ENCODE measurements at regions not wholly inside any gene's neighbourhood (a gene's known extent, or its start where the extent isn't known, plus 50 kb on each side); places are given as distances from the start of the nearest gene placed in this dataset.

DNA sequence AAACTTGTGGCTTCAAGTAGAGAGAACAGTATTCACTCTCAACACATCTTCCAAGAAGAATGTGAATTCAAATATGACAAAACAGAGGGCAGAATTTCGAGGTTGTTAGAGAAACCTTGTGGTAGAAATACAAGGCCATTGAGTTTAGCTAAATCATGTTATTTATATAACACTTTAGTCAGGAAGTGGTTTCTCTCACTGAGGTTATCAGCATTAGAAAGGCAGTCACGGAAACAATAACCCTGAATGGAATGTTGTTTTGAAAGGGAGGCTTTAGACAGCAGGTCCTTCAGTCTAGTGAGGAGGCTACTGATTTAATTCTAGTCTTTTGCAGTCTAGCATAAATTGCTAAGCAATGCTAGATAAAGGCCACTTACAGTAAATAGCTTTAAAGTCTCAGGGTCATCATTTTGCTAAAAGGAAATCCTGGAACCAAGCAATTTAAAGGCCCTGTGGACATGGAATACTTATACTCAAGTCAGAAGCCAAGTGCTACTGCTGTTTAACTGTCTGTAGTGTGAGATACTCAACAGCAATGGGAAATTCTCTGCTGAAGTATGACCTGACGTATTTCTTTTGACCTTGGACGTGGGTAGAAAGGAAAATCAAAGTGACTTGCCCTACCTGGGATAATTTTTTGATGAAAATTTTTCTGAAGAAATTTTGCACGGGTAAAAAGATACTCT is 89.0 kb upstream of the CHODL start:
- Histone ChIP-seq H3K4me3 (ENCODE audit: low read depth, low read length) (0 out of 2 replicates have a peak overlapping the region, but pooled peaks have one; percentile 27), H3K36me3 (ENCODE audit: control insufficient read depth, insufficient read depth, low read length) (no peaks in the 10 kb centered on the region), H3K9ac (ENCODE audit: low read length) (no peak overlapping the region), H3K27ac (ENCODE audit: low read depth, low read length) (peak overlapping the region; percentile 88), H3K9me3 (ENCODE audit: control insufficient read depth, insufficient read depth, low read depth, low read length) (0 out of 2 replicates have a peak, but pooled peaks cover 7% of the 10 kb centered on the region), H3K27me3 (ENCODE audit: control insufficient read depth, insufficient read depth, low read length) (no peaks in the 10 kb centered on the region), H3K4me1 (ENCODE audit: control insufficient read depth, insufficient read depth, low read length) (peaks cover 13% of the 10 kb centered on the region)

DNA sequence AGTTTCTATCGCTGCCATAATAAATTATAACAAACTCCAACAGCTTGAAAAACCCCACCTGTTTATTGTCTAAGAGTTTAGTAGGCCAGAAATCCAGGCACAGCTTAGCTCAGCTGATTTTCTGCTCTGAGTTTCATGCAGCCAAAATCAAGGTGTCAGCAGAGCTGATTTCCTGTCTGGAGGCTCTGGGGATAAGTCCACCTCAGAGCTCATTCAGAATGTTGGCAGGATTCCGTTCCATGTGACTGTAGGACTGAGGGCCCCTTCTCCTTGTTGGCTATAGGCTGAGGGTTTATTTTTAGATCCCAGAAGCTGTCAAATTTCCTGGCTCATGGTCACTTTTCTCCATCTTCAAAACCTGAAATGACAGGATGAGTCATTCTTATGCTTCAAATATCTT is 91.6 kb upstream of the CHODL start:
- no peaks in the 10 kb centered on the region for H3K36me3 ChIP-seq (ENCODE audit: control insufficient read depth, insufficient read depth, low read length)
- H3K27ac ChIP-seq (ENCODE audit: low read depth, low read length) = no peak overlapping the region
- no peaks in the 10 kb centered on the region for H3K27me3 ChIP-seq (ENCODE audit: control insufficient read depth, insufficient read depth, low read length)
- no peak overlapping the region for H3K9ac ChIP-seq (ENCODE audit: low read length)
- H3K9me3 ChIP-seq (ENCODE audit: control insufficient read depth, insufficient read depth, low read depth, low read length) = 0 out of 2 replicates have a peak, but pooled peaks cover 7% of the 10 kb centered on the region
- H3K4me3 ChIP-seq (ENCODE audit: low read depth, low read length) = no peak overlapping the region
- peaks cover 13% of the 10 kb centered on the region for H3K4me1 ChIP-seq (ENCODE audit: control insufficient read depth, insufficient read depth, low read length)

DNA sequence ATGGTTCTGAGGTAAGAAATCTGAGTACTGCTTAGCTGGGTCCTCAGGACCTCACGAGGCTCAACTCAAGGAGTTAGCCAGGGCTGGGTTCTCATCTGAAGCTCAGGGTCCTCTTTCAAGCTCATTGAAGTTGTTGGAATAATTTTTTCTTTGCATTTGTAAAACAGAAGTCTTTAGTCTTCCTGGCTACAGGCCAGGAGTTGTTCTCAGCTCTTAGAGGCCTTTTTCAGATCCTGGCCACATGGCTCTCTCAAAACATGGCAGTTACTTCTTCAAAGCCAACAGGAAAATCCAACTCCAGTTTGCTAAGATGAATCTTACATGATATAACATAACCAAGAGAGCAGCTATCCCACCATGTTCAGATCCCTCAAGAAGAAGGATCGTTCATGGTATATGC is 92.3 kb upstream of the CHODL start:
- no peaks in the 10 kb centered on the region for H3K27me3 ChIP-seq (ENCODE audit: control insufficient read depth, insufficient read depth, low read length)
- no peak overlapping the region for H3K4me3 ChIP-seq (ENCODE audit: low read depth, low read length)
- no peak overlapping the region for H3K9ac ChIP-seq (ENCODE audit: low read length)
- H3K36me3 ChIP-seq (ENCODE audit: control insufficient read depth, insufficient read depth, low read length) = no peaks in the 10 kb centered on the region
- peaks cover 13% of the 10 kb centered on the region for H3K4me1 ChIP-seq (ENCODE audit: control insufficient read depth, insufficient read depth, low read length)
- no peak overlapping the region for H3K27ac ChIP-seq (ENCODE audit: low read depth, low read length)
- H3K9me3 ChIP-seq (ENCODE audit: control insufficient read depth, insufficient read depth, low read depth, low read length) = 0 out of 2 replicates have a peak, but pooled peaks cover 7% of the 10 kb centered on the region

DNA sequence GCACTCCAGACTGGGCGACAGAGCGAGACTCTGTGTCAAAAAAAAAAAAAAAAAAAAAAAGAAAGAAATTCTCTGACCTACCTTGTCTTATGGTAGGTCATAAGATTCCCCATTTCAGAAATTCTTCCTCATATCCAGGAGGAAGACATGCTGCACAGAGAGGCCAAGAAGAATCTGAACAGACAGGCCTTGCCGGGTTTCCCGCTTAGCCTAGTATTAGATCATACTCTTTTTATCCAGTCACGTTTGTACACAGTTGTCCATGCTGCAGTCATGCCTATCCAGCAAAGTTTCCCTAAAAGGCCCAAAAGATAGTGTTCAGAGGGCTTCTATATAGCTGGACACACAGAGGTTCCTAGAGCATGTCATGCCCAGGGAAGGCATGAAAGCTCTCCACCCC is 93.6 kb upstream of the CHODL start:
- no peak overlapping the region for H3K9ac ChIP-seq (ENCODE audit: low read length)
- H3K27ac ChIP-seq (ENCODE audit: low read depth, low read length) = no peak overlapping the region
- H3K4me1 ChIP-seq (ENCODE audit: control insufficient read depth, insufficient read depth, low read length) = peaks cover 12% of the 10 kb centered on the region
- no peak overlapping the region for H3K4me3 ChIP-seq (ENCODE audit: low read depth, low read length)
- H3K27me3 ChIP-seq (ENCODE audit: control insufficient read depth, insufficient read depth, low read length) = no peaks in the 10 kb centered on the region
- H3K9me3 ChIP-seq (ENCODE audit: control insufficient read depth, insufficient read depth, low read depth, low read length) = 0 out of 2 replicates have a peak, but pooled peaks cover 7% of the 10 kb centered on the region
- no peaks in the 10 kb centered on the region for H3K36me3 ChIP-seq (ENCODE audit: control insufficient read depth, insufficient read depth, low read length)

DNA sequence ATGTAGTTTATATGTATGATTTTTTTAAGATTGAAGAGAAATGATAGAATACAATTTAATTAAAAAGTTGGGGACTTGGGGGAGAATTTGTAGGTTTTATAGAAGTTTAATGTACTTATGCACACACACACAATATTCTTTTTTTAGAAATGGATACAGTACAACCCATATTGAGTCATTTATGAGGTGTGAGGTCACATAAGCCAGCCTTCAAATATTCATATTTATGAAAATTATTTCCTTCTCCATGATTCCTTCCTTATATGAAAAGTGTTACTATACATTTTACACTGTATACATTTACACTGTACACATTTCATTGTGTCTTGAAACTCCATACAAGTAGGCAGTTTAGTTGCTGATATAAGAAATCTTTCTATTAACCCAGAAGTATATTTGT is 96.2 kb upstream of the CHODL start:
- Histone ChIP-seq H3K27ac (ENCODE audit: low read depth, low read length) (no peak overlapping the region), H3K4me3 (ENCODE audit: low read depth, low read length) (no peak overlapping the region), H3K9me3 (ENCODE audit: control insufficient read depth, insufficient read depth, low read depth, low read length) (0 out of 2 replicates have a peak, but pooled peaks cover 4% of the 10 kb centered on the region), H3K27me3 (ENCODE audit: control insufficient read depth, insufficient read depth, low read length) (no peaks in the 10 kb centered on the region), H3K4me1 (ENCODE audit: control insufficient read depth, insufficient read depth, low read length) (no peaks in the 10 kb centered on the region), H3K36me3 (ENCODE audit: control insufficient read depth, insufficient read depth, low read length) (no peaks in the 10 kb centered on the region), H3K9ac (ENCODE audit: low read length) (no peak overlapping the region)

DNA sequence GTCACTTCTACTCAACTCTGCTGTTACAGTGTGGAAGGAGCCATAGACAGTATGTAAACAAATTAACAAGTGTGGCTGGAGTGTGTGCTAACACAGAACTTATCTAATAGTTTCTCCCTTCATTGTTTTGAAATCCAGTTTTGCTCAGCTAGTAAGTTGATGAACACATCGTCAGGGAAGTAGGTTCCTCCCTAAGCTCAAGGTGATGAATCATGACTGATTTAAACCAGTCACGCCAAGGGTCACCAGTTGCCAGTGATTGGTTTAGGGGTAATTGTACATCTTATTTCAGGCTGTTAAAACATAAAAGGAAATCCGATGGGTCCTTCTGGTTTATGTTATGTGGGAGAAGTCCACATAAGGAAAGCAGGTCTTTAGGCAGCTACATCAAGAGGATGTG is 97.0 kb upstream of the CHODL start:
- no peaks in the 10 kb centered on the region for H3K36me3 ChIP-seq (ENCODE audit: control insufficient read depth, insufficient read depth, low read length)
- H3K27ac ChIP-seq (ENCODE audit: low read depth, low read length) = no peak overlapping the region
- no peak overlapping the region for H3K9ac ChIP-seq (ENCODE audit: low read length)
- H3K9me3 ChIP-seq (ENCODE audit: control insufficient read depth, insufficient read depth, low read depth, low read length) = no peaks in the 10 kb centered on the region
- H3K27me3 ChIP-seq (ENCODE audit: control insufficient read depth, insufficient read depth, low read length) = no peaks in the 10 kb centered on the region
- no peak overlapping the region for H3K4me3 ChIP-seq (ENCODE audit: low read depth, low read length)
- no peaks in the 10 kb centered on the region for H3K4me1 ChIP-seq (ENCODE audit: control insufficient read depth, insufficient read depth, low read length)

DNA sequence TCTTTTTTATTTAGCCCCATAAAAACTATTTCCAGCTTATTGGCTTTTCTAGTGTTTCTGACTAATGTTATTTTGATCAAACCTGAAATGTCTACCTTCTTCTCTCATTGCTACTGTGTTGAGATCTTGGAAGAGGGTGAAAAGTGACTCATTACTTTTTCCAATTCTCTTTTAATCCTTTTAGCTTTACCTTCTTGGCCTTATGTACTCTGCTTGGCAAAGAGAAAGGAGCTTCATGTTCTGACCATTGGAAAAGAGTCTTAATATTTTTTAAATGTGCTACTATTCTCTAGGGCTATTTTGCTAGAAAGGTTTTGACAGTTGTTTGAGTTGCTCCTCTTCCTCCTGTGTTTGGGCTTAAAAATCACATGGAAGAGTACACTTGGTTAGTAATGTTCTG is 97.8 kb upstream of the CHODL start:
- Histone ChIP-seq H3K27me3 (ENCODE audit: control insufficient read depth, insufficient read depth, low read length) (no peaks in the 10 kb centered on the region), H3K4me3 (ENCODE audit: low read depth, low read length) (no peak overlapping the region), H3K27ac (ENCODE audit: low read depth, low read length) (no peak overlapping the region), H3K9me3 (ENCODE audit: control insufficient read depth, insufficient read depth, low read depth, low read length) (no peaks in the 10 kb centered on the region), H3K4me1 (ENCODE audit: control insufficient read depth, insufficient read depth, low read length) (no peaks in the 10 kb centered on the region), H3K9ac (ENCODE audit: low read length) (no peak overlapping the region), H3K36me3 (ENCODE audit: control insufficient read depth, insufficient read depth, low read length) (no peaks in the 10 kb centered on the region)

DNA sequence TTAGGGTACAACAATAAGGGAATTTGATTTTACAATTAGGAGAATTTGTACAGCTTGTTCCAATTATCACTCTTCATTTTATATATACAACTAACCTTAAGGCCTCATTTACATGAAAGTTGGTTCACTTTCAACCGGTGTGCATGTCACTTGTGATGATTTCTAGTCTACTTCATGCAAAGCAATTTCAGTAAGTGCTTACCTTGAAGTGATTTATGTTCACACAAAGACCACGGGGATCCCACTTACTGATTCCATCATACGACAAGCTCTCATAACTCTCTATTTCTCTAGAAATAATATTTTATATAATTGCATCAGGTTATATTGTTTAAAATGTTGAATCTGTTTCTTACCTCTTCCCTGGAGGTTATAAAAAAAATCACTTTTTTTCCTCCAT is 100.3 kb upstream of the CHODL start:
- H3K4me1 ChIP-seq (ENCODE audit: control insufficient read depth, insufficient read depth, low read length) = no peaks in the 10 kb centered on the region
- no peaks in the 10 kb centered on the region for H3K9me3 ChIP-seq (ENCODE audit: control insufficient read depth, insufficient read depth, low read depth, low read length)
- no peak overlapping the region for H3K9ac ChIP-seq (ENCODE audit: low read length)
- H3K27ac ChIP-seq (ENCODE audit: low read depth, low read length) = no peak overlapping the region
- no peaks in the 10 kb centered on the region for H3K27me3 ChIP-seq (ENCODE audit: control insufficient read depth, insufficient read depth, low read length)
- no peak overlapping the region for H3K4me3 ChIP-seq (ENCODE audit: low read depth, low read length)
- H3K36me3 ChIP-seq (ENCODE audit: control insufficient read depth, insufficient read depth, low read length) = no peaks in the 10 kb centered on the region

DNA sequence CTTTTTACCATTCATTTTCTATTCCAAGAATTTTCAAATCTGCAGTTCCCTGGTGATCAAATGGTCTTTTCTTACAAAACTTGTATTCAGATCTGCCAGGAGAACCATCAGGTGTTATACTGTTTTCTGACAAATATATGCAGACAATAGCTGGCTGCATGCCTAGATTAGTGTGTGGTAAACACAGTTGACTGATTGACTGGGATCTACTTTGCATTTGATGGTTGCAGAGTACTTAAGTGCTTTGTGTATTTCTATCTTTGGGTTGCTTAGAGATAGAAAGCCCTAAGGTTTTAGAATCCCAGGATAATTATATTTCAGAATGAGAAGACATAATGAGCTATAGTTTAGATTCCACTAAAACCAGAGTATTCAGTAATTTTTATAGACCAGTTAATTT is 102.0 kb upstream of the CHODL start:
- Histone ChIP-seq H3K9me3 (ENCODE audit: control insufficient read depth, insufficient read depth, low read depth, low read length) (no peaks in the 10 kb centered on the region), H3K4me3 (ENCODE audit: low read depth, low read length) (no peak overlapping the region), H3K36me3 (ENCODE audit: control insufficient read depth, insufficient read depth, low read length) (no peaks in the 10 kb centered on the region), H3K27me3 (ENCODE audit: control insufficient read depth, insufficient read depth, low read length) (no peaks in the 10 kb centered on the region), H3K4me1 (ENCODE audit: control insufficient read depth, insufficient read depth, low read length) (no peaks in the 10 kb centered on the region), H3K9ac (ENCODE audit: low read length) (no peak overlapping the region), H3K27ac (ENCODE audit: low read depth, low read length) (no peak overlapping the region)

DNA sequence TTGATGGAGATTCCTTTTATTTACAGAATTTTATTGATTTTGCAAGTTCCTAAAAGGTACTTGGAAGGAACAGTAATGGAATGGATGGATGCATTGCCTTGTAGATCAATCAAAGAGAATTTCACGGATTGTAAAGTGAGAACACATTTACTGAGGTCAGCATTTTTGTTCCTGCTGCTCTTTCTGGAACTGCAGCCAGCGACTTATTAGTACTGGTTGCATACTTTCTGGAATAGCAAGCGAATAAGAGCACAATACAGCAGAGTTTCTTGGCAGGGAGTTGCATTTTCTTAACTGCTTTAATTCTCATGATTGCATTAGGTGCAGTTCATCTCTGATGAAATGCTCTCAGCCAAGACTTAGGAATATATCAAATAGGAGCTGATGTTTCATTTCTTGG is 106.1 kb upstream of the CHODL start:
- no peaks in the 10 kb centered on the region for H3K9me3 ChIP-seq (ENCODE audit: control insufficient read depth, insufficient read depth, low read depth, low read length)
- H3K4me1 ChIP-seq (ENCODE audit: control insufficient read depth, insufficient read depth, low read length) = no peaks in the 10 kb centered on the region
- no peak overlapping the region for H3K27ac ChIP-seq (ENCODE audit: low read depth, low read length)
- H3K4me3 ChIP-seq (ENCODE audit: low read depth, low read length) = no peak overlapping the region
- no peak overlapping the region for H3K9ac ChIP-seq (ENCODE audit: low read length)
- H3K27me3 ChIP-seq (ENCODE audit: control insufficient read depth, insufficient read depth, low read length) = no peaks in the 10 kb centered on the region
- no peaks in the 10 kb centered on the region for H3K36me3 ChIP-seq (ENCODE audit: control insufficient read depth, insufficient read depth, low read length)

DNA sequence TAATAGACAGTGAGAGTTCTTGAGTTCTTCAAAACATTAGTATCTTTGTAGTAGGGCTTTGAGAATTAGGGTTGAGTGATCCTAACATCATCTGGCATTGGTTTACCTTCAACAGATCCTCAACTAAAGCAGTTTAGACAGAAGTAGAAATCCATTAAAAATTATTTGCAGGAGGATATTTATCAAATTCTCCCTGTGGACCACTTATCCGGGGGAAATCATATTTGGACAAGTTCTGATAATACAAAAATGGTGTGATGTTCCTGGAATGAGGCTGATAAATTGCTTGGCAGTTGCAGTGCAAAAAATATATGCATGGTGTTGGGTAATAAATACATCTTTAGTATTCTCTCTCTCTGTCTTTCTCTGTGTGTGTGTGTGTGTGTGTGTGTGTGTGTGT is 115.1 kb upstream of the CHODL start:
- Histone ChIP-seq H3K36me3 (ENCODE audit: control insufficient read depth, insufficient read depth, low read length) (no peaks in the 10 kb centered on the region), H3K4me3 (ENCODE audit: low read depth, low read length) (no peak overlapping the region), H3K27ac (ENCODE audit: low read depth, low read length) (no peak overlapping the region), H3K9ac (ENCODE audit: low read length) (no peak overlapping the region), H3K27me3 (ENCODE audit: control insufficient read depth, insufficient read depth, low read length) (no peaks in the 10 kb centered on the region), H3K4me1 (ENCODE audit: control insufficient read depth, insufficient read depth, low read length) (no peaks in the 10 kb centered on the region), H3K9me3 (ENCODE audit: control insufficient read depth, insufficient read depth, low read depth, low read length) (no peaks in the 10 kb centered on the region)
